NCI-H524 (cell line): ENCODE measurements at regions not wholly inside any gene's neighbourhood (a gene's known extent, or its start where the extent isn't known, plus 50 kb on each side); places are given as distances from the start of the nearest gene placed in this dataset.

Source experiments
- DNase-seq, 2 experiments: peaks; one replicate each; lab custom pipeline; 2025; lab: John Stamatoyannopoulos, UW

- DNase-seq: no peak
These were observed 394.0 kb downstream of the NPHP4 start for GRCh38 chr1:5597991-5598823.

- no peak for DNase-seq
These were observed 394.9 kb downstream of the NPHP4 start for GRCh38 chr1:5597171-5597850.

GRCh38 chr1:5596651-5597050, 395.6 kb downstream of the NPHP4 start:
- DNase-seq: no peak

- DNase-seq: no peak
These were observed 396.6 kb downstream of the NPHP4 start for GRCh38 chr1:5595531-5596170.

- DNase-seq: no peak
These were observed 397.9 kb downstream of the NPHP4 start for GRCh38 chr1:5594056-5594956.

- no peak for DNase-seq
These were observed 401.5 kb downstream of the NPHP4 start for GRCh38 chr1:5590717-5591116.

- no peak for DNase-seq
These were observed 405.6 kb downstream of the NPHP4 start for GRCh38 chr1:5586629-5587028.

GRCh38 chr1:5585256-5585655, 407.0 kb downstream of the NPHP4 start:
- DNase-seq: no peak

- no peak for DNase-seq
These were observed 411.3 kb downstream of the NPHP4 start for GRCh38 chr1:5580926-5581325.

- DNase-seq: no peak
These were observed 412.3 kb downstream of the NPHP4 start for GRCh38 chr1:5579966-5580365.

GRCh38 chr1:5578690-5579089, 413.5 kb downstream of the NPHP4 start:
- DNase-seq: no peak

GRCh38 chr1:5577255-5578040, 414.8 kb downstream of the NPHP4 start:
- no peak for DNase-seq

GRCh38 chr1:5576673-5577065, 415.6 kb downstream of the NPHP4 start:
- no peak for DNase-seq

- no peak for DNase-seq
These were observed 416.1 kb downstream of the NPHP4 start for GRCh38 chr1:5576011-5576672.

- no peak for DNase-seq
These were observed 416.8 kb downstream of the NPHP4 start for GRCh38 chr1:5575396-5575940.

- DNase-seq: no peak
These were observed 417.6 kb downstream of the NPHP4 start for GRCh38 chr1:5574641-5575040.

GRCh38 chr1:5572794-5573193, 419.4 kb downstream of the NPHP4 start:
- no peak for DNase-seq

GRCh38 chr1:5571861-5572401, 420.3 kb downstream of the NPHP4 start:
- no peak for DNase-seq

GRCh38 chr1:5571438-5571837, 420.8 kb downstream of the NPHP4 start:
- no peak for DNase-seq

- no peak for DNase-seq
These were observed 421.3 kb downstream of the NPHP4 start for GRCh38 chr1:5570931-5571330.
